ENCODE measurements at regions not wholly inside any gene's neighbourhood (a gene's known extent, or its start where the extent isn't known, plus 50 kb on each side); places are given as distances from the start of the nearest gene placed in this dataset.

DNA sequence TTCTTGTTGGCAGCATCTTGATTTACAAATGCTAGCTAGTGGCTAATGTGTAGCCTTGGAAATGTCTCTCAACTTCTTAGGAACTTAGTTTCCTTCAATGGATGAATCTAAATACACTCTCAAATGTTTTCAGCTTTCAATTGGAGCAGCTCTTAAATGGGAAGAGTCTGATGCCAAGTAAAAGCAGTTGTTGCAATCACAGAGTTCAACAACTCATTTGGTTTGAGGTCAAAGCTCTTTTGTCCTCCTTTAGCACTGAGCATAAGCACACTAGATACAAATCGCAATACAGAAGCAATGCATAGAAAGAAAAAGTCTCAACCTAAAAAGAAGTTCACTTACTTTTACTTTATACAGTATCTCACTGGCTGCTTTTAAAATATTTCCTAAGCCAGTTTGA is 986.1 kb upstream of the FLRT2 start:
- ChIA-PET POLR2A (no interaction called here), CTCF (no interaction called here)
- Histone ChIP-seq H3K4me3 (ENCODE audit: low read depth, low read length) (no peak overlapping the region), H3K27me3 (ENCODE audit: control insufficient read depth, insufficient read depth, low read length) (no peaks in the 10 kb centered on the region), H3K27ac (ENCODE audit: low read depth, low read length) (no peak overlapping the region), H3K9me3 (ENCODE audit: control insufficient read depth, insufficient read depth, low read length) (no peaks in the 10 kb centered on the region)
- no peak for DNase-seq (ENCODE audit: low read depth, low spot score)
- TF ChIP-seq, protein P1, sequence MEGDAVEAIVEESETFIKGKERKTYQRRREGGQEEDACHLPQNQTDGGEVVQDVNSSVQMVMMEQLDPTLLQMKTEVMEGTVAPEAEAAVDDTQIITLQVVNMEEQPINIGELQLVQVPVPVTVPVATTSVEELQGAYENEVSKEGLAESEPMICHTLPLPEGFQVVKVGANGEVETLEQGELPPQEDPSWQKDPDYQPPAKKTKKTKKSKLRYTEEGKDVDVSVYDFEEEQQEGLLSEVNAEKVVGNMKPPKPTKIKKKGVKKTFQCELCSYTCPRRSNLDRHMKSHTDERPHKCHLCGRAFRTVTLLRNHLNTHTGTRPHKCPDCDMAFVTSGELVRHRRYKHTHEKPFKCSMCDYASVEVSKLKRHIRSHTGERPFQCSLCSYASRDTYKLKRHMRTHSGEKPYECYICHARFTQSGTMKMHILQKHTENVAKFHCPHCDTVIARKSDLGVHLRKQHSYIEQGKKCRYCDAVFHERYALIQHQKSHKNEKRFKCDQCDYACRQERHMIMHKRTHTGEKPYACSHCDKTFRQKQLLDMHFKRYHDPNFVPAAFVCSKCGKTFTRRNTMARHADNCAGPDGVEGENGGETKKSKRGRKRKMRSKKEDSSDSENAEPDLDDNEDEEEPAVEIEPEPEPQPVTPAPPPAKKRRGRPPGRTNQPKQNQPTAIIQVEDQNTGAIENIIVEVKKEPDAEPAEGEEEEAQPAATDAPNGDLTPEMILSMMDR (IDR thresholded peaks at IDR 0.05; ENCODE audit: low read depth, low read length) = no peak

DNA sequence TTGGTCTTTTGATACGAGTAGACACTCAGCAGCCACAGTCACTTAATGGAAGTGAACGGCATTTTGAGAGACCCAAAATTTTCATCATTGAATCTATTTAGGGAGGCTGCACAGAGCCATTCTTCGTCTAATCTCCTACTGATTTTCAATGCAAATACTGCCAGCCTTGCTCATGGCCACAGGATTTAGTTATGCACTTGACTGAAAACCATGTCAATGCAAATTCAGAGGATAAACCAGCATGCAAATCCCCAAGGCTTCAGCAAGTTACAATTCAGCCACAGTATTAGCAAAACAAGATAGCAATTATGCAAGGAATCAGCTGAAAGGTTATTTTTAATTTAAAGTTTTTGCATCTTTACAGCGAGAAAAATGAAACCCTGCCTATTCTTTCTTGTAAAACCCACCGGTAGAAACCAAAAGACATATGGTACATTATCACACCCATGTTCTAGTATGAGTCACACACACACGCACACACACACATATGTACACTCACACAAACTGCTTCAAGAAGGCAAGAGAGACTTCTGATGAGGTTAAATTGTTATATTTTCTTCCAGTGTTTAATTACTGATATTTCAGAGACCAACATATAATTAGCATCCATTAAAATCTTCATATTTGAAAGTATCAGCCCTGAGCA is 985.3 kb upstream of the FLRT2 start:
- H3K4me3 ChIP-seq (ENCODE audit: low read depth, low read length) = no peak overlapping the region
- H3K27ac ChIP-seq (ENCODE audit: low read depth, low read length) = no peak overlapping the region
- no peaks in the 10 kb centered on the region for H3K27me3 ChIP-seq (ENCODE audit: control insufficient read depth, insufficient read depth, low read length)
- ChIA-PET POLR2A (no interaction called here), CTCF (no interaction called here)
- DNase-seq (ENCODE audit: low read depth, low spot score) = no peak
- H3K9me3 ChIP-seq (ENCODE audit: control insufficient read depth, insufficient read depth, low read length) = no peaks in the 10 kb centered on the region
- TF ChIP-seq, protein P1 (IDR thresholded peaks at IDR 0.05; ENCODE audit: low read depth, low read length) = no peak

DNA sequence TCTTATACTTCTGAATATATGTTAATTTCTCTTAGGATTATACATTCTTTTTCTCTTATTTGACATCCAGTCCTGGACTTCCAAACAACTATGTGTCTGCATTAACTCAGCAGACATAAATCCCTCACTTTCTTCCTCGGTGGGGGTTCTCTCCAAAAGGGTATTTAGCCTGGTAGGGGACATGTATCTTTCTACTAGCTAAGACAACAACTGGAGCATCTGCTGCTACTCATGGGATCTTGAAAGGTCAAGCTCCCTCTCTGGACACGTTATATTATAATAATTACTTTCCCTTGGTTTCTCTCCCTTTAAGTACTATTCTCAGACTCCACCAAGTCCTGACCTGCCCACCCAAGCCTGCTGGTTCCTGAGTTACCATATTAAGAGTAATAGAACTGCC is 983.7 kb upstream of the FLRT2 start:
- CTCF ChIA-PET = no interaction called here

DNA sequence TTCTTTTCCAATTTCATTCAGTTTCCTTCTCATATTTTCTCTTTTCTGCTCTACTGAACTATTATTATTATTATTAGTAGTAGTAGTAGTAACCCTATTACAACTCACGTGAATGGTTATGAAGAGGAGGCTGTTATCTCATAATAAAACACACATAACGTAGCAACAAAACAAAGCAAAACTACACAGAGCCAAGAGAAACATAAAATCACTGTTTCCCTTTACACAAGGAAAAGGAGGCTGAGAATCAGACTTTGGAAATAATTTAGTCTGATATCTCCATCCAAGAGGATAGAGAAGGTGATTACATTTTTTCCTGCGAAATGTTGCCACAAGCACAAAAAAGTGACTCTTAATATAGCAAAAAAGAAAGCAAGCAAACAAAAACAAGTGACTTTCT is 975.8 kb upstream of the FLRT2 start:
- Histone ChIP-seq H3K4me3 (ENCODE audit: low read depth, low read length) (no peak overlapping the region), H3K27me3 (ENCODE audit: control insufficient read depth, insufficient read depth, low read length) (no peaks in the 10 kb centered on the region), H3K9me3 (ENCODE audit: control insufficient read depth, insufficient read depth, low read length) (no peaks in the 10 kb centered on the region), H3K27ac (ENCODE audit: low read depth, low read length) (no peak overlapping the region)
- TF ChIP-seq, protein P1 (IDR thresholded peaks at IDR 0.05; ENCODE audit: low read depth, low read length) = no peak
- CTCF ChIA-PET = no interaction called here
- DNase-seq (ENCODE audit: low read depth, low spot score) = no peak
- POLR2A ChIA-PET = no interaction called here

More for the DNA sequence above, 983.7 kb upstream of the FLRT2 start:
- TF ChIP-seq, protein P1 (IDR thresholded peaks at IDR 0.05; ENCODE audit: low read depth, low read length) = no peak
- Histone ChIP-seq H3K27me3 (ENCODE audit: control insufficient read depth, insufficient read depth, low read length) (no peaks in the 10 kb centered on the region), H3K27ac (ENCODE audit: low read depth, low read length) (no peak overlapping the region), H3K9me3 (ENCODE audit: control insufficient read depth, insufficient read depth, low read length) (no peaks in the 10 kb centered on the region), H3K4me3 (ENCODE audit: low read depth, low read length) (no peak overlapping the region)
- DNase-seq (ENCODE audit: low read depth, low spot score) = no peak
- POLR2A ChIA-PET = no interaction called here

DNA sequence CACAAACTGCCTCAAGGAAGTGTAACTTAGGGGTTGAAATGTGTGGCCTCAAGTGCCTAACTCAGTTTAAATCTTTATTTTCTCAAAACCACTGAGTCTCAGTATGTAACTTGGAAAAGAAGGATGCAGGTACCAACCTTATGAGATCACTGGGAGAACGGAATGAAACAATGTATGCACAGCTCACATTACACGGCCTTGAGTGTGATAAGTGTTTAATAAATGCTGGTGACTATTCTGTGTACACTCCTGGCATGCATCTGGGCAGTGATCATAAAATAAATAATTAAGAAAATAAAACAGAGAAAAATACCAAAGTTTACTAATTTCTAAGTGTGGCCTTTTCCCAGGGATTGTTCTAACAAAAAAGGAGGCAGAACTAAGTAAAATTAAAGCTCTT is 974.5 kb upstream of the FLRT2 start:
- Histone ChIP-seq H3K4me3 (ENCODE audit: low read depth, low read length) (no peak overlapping the region), H3K27ac (ENCODE audit: low read depth, low read length) (no peak overlapping the region), H3K9me3 (ENCODE audit: control insufficient read depth, insufficient read depth, low read length) (no peaks in the 10 kb centered on the region), H3K27me3 (ENCODE audit: control insufficient read depth, insufficient read depth, low read length) (no peaks in the 10 kb centered on the region)
- ChIA-PET CTCF (no interaction called here), POLR2A (no interaction called here)
- TF ChIP-seq, protein P1 (IDR thresholded peaks at IDR 0.05; ENCODE audit: low read depth, low read length) = no peak
- DNase-seq (ENCODE audit: low read depth, low spot score) = no peak
